Posterior vena cava (tissue), 2 donors: ENCODE measurements at regions not wholly inside any gene's neighbourhood (a gene's known extent, or its start where the extent isn't known, plus 50 kb on each side); places are given as distances from the start of the nearest gene placed in this dataset.

Experiments used
- DNase-seq: peaks from one replicate; pipeline ENCODE4 v3.0.0-alpha.2; 2020; ENCODE audit warnings: low spot score
- intact Hi-C, 2 donors: fragments of 100-400 bp; cut with DNase I; formaldehyde crosslinking; loops; one replicate each; pipeline versions ENCODE4 v1.14.1 to v1.14.2; 2022 to 2023
- donor health status: DM: yes; HTN: yes; CAD: no.
- donor health status: DM: yes; HTN: yes; CAD: no.

- intact Hi-C loops: no loop called here
These were observed 164.9 kb upstream of the BMP4 start for GRCh38 chr14:54121466-54122027.

GRCh38 chr14:54123841-54124240, 167.2 kb upstream of the BMP4 start:
- intact Hi-C loops: no loop called here
- no peak for DNase-seq

More at GRCh38 chr14:54121466-54122027, 164.9 kb upstream of the BMP4 start:
- no peak for DNase-seq

GRCh38 chr14:54125109-54125508, 168.5 kb upstream of the BMP4 start:
- intact Hi-C loops: no loop called here
- DNase-seq: no peak

- no peak for DNase-seq
- intact Hi-C loops: no loop called here
These were observed 170.3 kb upstream of the BMP4 start for GRCh38 chr14:54126947-54127346.

GRCh38 chr14:54127526-54127925, 170.9 kb upstream of the BMP4 start:
- intact Hi-C loops: no loop called here
- no peak for DNase-seq

GRCh38 chr14:54129850-54130640, 173.4 kb upstream of the BMP4 start:
- intact Hi-C loops: loop anchor here in 1 of 2 donors (5.0 kb wide), 1 partner anchor 712 kb away; no protein-coding TSS in a partner anchor
- no peak for DNase-seq

- no peak for DNase-seq
- intact Hi-C loops: loop anchor here in 1 of 2 donors (5.0 kb wide), 1 partner anchor 710 kb away; no protein-coding TSS in a partner anchor
These were observed 175.9 kb upstream of the BMP4 start for GRCh38 chr14:54132496-54132895.

GRCh38 chr14:54133896-54134295, 177.3 kb upstream of the BMP4 start:
- intact Hi-C loops: loop anchor here in 1 of 2 donors (5.0 kb wide), 1 partner anchor 708 kb away; no protein-coding TSS in a partner anchor

GRCh38 chr14:54135804-54136280, 179.2 kb upstream of the BMP4 start:
- DNase-seq: no peak
- intact Hi-C loops: no loop called here

More at GRCh38 chr14:54133896-54134295, 177.3 kb upstream of the BMP4 start:
- no peak for DNase-seq

- DNase-seq: no peak
- intact Hi-C loops: no loop called here
These were observed 180.4 kb upstream of the BMP4 start for GRCh38 chr14:54136894-54137613.

GRCh38 chr14:54137614-54137961, 181.0 kb upstream of the BMP4 start:
- DNase-seq: no peak
- intact Hi-C loops: no loop called here

GRCh38 chr14:54138024-54138353, 181.4 kb upstream of the BMP4 start:
- DNase-seq: no peak
- intact Hi-C loops: no loop called here

GRCh38 chr14:54138354-54139038, 181.9 kb upstream of the BMP4 start:
- DNase-seq: no peak
- intact Hi-C loops: no loop called here

GRCh38 chr14:54140551-54140950, 183.9 kb upstream of the BMP4 start:
- intact Hi-C loops: no loop called here
- DNase-seq: no peak

- intact Hi-C loops: no loop called here
- no peak for DNase-seq
These were observed 190.0 kb upstream of the BMP4 start for GRCh38 chr14:54146601-54147000.

GRCh38 chr14:54147282-54147681, 190.7 kb upstream of the BMP4 start:
- no peak for DNase-seq
- intact Hi-C loops: no loop called here

- no peak for DNase-seq
- intact Hi-C loops: no loop called here
These were observed 191.1 kb upstream of the BMP4 start for GRCh38 chr14:54147758-54148157.

GRCh38 chr14:54148251-54148650, 191.6 kb upstream of the BMP4 start:
- intact Hi-C loops: no loop called here
- DNase-seq: no peak

- no peak for DNase-seq
- intact Hi-C loops: no loop called here
These were observed 195.7 kb upstream of the BMP4 start for GRCh38 chr14:54152351-54152750.
